Hepatocyte (in vitro differentiated cells): ENCODE measurements at regions not wholly inside any gene's neighbourhood (a gene's known extent, or its start where the extent isn't known, plus 50 kb on each side); places are given as distances from the start of the nearest gene placed in this dataset.

Experiments
- EZH2 ChIP-seq: fragments of 200-600 bp; sonication (generic); IDR thresholded peaks from 2 replicates; pipeline ENCODE4 v1.6.1; 2016; ENCODE audit warnings: antibody characterized with exemption, mild to moderate bottlenecking, borderline replicate concordance
- TF ChIP-seq, protein P1 (sequence below): fragments of 200-600 bp; sonication (generic); IDR thresholded peaks from 2 replicates; pipeline ENCODE4 v1.5.1; 2016; ENCODE audit warnings: antibody characterized with exemption, mild to moderate bottlenecking; ENCODE audit not compliant: poor library complexity

DNA sequence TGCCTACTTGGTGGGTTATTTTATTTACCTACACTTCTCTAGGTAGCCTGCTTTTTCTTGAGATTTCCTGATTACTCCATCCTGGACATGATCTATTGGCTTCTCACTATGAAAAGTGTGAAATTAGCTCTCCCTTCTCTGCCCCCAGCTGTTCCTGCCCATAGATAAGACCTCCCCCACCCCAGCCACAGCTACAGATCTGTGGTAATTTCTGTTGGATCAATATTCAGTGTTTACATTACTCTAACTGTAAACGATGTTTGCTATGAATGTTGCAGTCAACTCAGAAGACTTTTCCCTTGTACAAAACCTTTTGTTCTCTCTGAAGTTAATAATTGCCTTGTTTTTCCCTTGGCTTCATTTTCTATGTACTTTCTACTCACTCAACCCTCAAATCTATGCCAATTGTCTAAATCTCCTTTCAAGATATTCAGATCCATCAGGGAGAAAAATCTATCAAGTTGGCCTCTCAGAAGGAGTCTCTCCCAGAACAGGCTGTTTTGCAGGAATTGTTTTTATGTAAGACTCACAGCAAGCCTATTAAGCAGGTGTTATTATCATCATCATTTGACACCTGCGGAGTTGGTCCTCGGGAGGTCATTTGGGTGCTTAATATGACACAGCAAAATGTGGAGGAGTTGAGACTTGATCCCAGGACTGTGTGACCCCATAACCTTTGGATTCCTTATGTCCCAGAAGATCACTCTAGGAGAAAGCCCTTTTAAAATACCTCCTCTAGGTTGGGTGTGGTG, 227.4 kb downstream of the SUDS3 start:
- TF ChIP-seq, protein P1, sequence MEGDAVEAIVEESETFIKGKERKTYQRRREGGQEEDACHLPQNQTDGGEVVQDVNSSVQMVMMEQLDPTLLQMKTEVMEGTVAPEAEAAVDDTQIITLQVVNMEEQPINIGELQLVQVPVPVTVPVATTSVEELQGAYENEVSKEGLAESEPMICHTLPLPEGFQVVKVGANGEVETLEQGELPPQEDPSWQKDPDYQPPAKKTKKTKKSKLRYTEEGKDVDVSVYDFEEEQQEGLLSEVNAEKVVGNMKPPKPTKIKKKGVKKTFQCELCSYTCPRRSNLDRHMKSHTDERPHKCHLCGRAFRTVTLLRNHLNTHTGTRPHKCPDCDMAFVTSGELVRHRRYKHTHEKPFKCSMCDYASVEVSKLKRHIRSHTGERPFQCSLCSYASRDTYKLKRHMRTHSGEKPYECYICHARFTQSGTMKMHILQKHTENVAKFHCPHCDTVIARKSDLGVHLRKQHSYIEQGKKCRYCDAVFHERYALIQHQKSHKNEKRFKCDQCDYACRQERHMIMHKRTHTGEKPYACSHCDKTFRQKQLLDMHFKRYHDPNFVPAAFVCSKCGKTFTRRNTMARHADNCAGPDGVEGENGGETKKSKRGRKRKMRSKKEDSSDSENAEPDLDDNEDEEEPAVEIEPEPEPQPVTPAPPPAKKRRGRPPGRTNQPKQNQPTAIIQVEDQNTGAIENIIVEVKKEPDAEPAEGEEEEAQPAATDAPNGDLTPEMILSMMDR, result no peak
- TF ChIP-seq EZH2, result no peak
